RWPE1 (cell line): ENCODE measurements at regions not wholly inside any gene's neighbourhood (a gene's known extent, or its start where the extent isn't known, plus 50 kb on each side); places are given as distances from the start of the nearest gene placed in this dataset.

Experiments used
- CTCF ChIA-PET: fragments of 350-600 bp; sonication (Branson Sonifier 250); formaldehyde crosslinking; extraction: SDS; loops from one replicate; lab custom pipeline; 2021; lab: Yijun Ruan, JAX
- POLR2A ChIA-PET: fragments of 400-600 bp; formaldehyde crosslinking; extraction: SDS; loops from one replicate; lab custom pipeline; 2020; ENCODE audit warnings: antibody characterized with exemption; ENCODE audit not compliant: low non-redundant PET; lab: Yijun Ruan, JAX
- DNase-seq: peaks from one replicate; pipeline ENCODE4 v3.0.0; 2012; ENCODE audit warnings: low spot score
- H3K27ac ChIP-seq: fragments of 450-650 bp; 2 replicates; pipeline ENCODE4 v1.5.1; 2017
- CTCF ChIP-seq: fragments of 450-650 bp; conservative IDR thresholded peaks from 2 replicates; pipeline ENCODE4 v1.5.1; 2017; ENCODE audit warnings: low read depth, mild to moderate bottlenecking

- CTCF ChIA-PET = no interaction called here
Observed at GRCh38 chr6:47402081-47402480, 75.5 kb upstream of the CD2AP start.

GRCh38 chr6:47403056-47403455 is 74.5 kb upstream of the CD2AP start:
- no peak for TF ChIP-seq CTCF
- no peak overlapping the region for H3K27ac ChIP-seq
- no peak for DNase-seq
- ChIA-PET POLR2A (no interaction called here), CTCF (no interaction called here)

More at GRCh38 chr6:47402081-47402480, 75.5 kb upstream of the CD2AP start:
- POLR2A ChIA-PET = no interaction called here
- no peak for DNase-seq
- H3K27ac ChIP-seq = no peak overlapping the region
- no peak for TF ChIP-seq CTCF

- no peak overlapping the region for H3K27ac ChIP-seq
- DNase-seq = no peak
- ChIA-PET POLR2A (no interaction called here), CTCF (no interaction called here)
- TF ChIP-seq CTCF = no peak
Observed at GRCh38 chr6:47403801-47404200, 73.8 kb upstream of the CD2AP start.

GRCh38 chr6:47404435-47404834 is 73.2 kb upstream of the CD2AP start:
- no peak for TF ChIP-seq CTCF
- DNase-seq = no peak
- CTCF ChIA-PET = no interaction called here
- POLR2A ChIA-PET = no interaction called here
- no peak overlapping the region for H3K27ac ChIP-seq

- H3K27ac ChIP-seq = no peak overlapping the region
- CTCF ChIA-PET = no interaction called here
- POLR2A ChIA-PET = no interaction called here
- DNase-seq = no peak
- no peak for TF ChIP-seq CTCF
Observed at GRCh38 chr6:47405273-47405672, 72.3 kb upstream of the CD2AP start.

- CTCF ChIA-PET = interaction anchor here (0.5 kb wide), 2 partner anchors 28 to 58 kb away, joined by 4 read pairs; no protein-coding TSS in a partner anchor
- no peak for TF ChIP-seq CTCF
- no peak for DNase-seq
- POLR2A ChIA-PET = no interaction called here
- H3K27ac ChIP-seq = no peak overlapping the region
Observed at GRCh38 chr6:47407300-47408281, 70.0 kb upstream of the CD2AP start.
